GM12872 (cell line): ENCODE measurements at regions not wholly inside any gene's neighbourhood (a gene's known extent, or its start where the extent isn't known, plus 50 kb on each side); places are given as distances from the start of the nearest gene placed in this dataset.

Source experiments
- TF ChIP-seq, protein P1 (sequence below): IDR thresholded peaks from 3 replicates; pipeline ENCODE4 v1.5.1; 2011; ENCODE audit warnings: low read depth, mild to moderate bottlenecking, low read length, moderate library complexity; ENCODE audit not compliant: insufficient read depth

DNA sequence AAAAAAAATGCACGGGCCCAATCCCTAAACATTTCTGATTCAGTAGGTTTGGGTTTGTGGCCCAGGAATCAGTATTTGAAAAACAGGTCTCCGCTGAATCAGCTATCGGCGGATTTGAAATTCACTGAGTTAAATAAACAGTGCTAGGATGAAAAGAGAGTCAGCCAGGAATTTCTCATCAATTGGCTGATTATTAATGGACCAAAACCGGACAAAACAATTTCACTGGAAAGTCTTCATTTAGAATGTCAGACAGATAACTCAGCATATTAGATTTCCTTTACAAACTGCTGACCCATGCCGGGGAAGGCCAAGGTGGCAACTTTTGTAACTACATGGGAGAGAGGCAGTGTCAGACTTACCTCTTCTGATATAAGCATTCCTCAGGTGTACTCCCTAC is 99.4 kb upstream of the LSM6 start:
- TF ChIP-seq, protein P1, sequence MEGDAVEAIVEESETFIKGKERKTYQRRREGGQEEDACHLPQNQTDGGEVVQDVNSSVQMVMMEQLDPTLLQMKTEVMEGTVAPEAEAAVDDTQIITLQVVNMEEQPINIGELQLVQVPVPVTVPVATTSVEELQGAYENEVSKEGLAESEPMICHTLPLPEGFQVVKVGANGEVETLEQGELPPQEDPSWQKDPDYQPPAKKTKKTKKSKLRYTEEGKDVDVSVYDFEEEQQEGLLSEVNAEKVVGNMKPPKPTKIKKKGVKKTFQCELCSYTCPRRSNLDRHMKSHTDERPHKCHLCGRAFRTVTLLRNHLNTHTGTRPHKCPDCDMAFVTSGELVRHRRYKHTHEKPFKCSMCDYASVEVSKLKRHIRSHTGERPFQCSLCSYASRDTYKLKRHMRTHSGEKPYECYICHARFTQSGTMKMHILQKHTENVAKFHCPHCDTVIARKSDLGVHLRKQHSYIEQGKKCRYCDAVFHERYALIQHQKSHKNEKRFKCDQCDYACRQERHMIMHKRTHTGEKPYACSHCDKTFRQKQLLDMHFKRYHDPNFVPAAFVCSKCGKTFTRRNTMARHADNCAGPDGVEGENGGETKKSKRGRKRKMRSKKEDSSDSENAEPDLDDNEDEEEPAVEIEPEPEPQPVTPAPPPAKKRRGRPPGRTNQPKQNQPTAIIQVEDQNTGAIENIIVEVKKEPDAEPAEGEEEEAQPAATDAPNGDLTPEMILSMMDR: no peak

DNA sequence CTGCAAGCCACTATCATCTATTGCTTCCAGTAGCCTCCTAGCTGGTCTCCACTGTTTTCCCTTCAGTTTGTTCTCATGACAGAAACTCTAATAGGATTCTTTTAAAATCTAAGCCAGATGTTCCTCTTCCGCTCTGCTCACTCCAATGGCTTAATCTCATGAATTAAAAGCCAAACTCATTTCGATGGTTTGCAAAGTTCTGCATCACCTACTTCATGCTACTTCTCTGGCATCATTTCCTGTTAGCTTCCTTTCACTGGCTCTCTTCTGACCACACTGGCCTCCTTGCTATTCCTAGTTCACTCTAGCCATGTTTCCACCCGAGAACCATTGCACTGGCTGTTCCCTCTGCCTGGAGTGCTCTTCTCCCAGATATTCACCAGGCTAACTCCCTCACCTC is 102.0 kb upstream of the LSM6 start:
- TF ChIP-seq, protein P1: no peak

DNA sequence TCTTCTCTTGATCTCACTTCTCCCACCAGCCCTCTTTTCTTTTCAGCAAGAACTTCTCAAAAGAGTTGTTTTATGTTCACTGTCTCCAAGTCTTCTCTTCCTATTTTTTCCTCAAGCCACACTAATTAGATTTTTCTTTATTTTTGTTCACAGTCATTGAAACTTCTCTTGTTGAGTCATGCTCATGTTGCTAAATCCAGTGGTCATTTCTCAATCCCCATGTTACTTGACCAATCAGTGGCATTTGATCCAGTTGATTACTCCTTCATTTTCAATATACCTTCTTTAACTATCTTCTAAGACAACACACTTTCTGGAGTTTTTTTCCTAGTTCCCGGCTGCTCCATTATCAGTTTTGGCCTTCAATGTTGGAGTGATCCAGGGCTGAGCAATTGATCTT is 103.1 kb upstream of the LSM6 start:
- TF ChIP-seq, protein P1: no peak

DNA sequence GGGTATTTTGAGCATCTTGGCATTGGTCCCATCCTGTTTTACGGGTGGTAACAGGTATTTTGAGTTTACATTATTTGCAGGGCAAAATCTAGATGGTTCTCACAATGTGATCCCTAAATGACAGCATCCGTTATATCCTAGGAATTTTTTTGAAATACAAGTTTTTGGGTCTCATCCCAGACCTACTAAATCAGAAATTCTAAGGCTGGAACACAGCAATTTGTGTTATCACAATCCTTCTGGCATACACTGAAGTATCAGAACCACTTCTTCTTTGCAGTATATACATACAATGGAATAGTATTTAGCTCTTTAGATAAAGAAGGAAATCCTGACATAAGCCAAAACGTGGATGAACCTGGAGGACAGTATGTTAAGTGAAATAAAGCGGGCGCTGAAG is 104.1 kb upstream of the LSM6 start:
- TF ChIP-seq, protein P1: no peak

DNA sequence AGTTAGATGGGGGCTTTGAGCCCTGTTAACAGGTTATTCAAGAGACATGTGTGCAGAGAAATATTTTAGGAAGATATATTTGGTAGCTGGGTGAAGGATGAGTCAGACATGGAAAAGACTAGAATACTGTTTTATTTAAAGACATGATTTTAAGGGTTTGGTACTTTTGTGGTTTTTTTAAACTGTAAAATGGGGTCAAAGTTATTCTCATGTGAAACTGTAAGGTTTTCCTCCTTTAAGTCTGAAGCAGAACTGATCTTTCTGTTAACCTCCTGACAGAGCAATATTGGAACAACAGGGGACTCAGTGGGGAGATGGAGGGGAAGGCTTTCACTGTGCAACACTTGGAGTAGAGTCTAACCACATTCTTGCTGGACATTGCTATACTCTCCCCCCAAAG is 112.4 kb upstream of the LSM6 start:
- TF ChIP-seq, protein P1: no peak

DNA sequence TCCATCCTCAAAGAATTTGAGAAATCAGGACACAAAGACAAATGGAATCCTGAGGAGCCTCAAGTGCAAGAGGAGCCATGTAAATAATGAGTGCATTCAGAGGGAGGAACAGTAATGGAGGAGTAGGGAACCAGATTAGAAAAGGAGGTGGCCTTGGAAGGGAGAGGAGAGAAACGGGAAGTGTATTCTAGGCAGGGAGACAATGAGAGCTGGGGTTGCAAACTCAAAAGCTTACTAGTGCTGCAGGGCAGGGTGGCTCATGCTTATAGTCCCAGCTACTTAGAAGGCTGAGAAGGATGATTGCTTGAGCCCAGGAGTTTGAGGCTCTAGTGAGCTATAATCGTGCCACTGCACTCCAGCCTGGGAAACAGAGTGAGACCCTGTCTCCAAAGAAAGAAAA is 113.2 kb upstream of the LSM6 start:
- TF ChIP-seq, protein P1: no peak

DNA sequence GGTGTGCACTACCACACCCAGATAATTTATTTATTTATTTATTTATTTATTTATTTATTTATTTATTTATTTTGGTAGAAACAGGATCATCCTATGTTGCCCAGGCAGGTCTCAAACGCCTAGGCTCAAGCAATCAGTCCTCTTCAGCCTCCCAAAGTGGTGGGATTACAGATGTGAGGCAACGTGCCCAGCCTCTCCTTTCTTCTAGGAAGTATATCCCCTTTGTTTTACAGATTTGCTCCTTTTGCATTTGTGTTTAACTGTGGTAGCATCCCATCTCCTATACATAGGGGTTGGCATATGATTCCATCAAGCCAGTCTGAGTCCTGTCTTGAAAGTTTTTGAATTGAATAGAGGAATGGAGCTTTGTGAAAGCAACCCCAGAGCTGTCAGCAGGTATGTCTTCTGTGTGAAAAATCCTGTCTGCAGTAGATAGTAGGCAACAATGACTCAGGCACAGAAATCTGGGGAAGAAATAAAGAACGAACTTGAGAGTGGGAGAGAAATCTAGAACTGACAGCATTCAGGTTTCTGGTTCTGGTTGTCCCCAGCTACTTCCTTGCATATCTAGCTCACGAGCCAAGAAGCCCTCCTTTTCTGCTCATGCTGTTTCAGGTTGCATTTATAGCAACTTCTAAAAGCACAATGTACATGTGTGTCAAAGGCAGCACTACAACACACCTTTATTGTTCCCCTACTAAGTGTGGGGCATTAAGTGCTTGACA is 113.7 kb upstream of the LSM6 start:
- TF ChIP-seq, protein P1: no peak

DNA sequence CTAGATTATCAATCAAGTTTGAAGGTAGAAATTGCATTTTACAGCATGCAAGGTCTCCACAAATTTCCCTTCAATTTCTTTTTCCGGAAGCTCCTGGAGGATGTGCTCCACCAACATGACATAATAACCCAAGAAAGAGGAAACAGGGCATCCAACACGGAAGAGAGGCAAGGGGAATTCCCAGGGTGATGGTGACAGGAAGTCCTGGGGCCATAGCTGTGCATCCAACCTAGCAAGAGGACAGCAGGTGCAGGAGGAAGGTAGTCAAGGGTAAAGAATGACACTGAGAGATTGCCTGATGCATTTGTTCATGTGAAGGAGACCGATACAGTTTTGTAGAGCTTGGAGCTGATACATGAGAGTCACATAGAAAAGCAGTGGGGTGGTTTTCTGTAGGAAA is 115.7 kb upstream of the LSM6 start:
- TF ChIP-seq, protein P1: no peak
